IMR-90 (cell line): ENCODE measurements at regions not wholly inside any gene's neighbourhood (a gene's known extent, or its start where the extent isn't known, plus 50 kb on each side); places are given as distances from the start of the nearest gene placed in this dataset.

Experiments used
- ATAC-seq: fragments of 200-7000 bp; cut with Tn5 transposase; 2 replicates; pipeline ENCODE4 v1.9.1; 2020; ENCODE audit warnings: low read depth, mild to moderate bottlenecking, moderate library complexity
- BruUV-seq: library from RNA; stranded (reverse); fragments of 400-500 nt; replicated peaks from 2 replicates; lab custom pipeline; 2021; lab: Mats Ljungman, UMichigan
- CTCF ChIA-PET: fragments of 300-600 bp; formaldehyde crosslinking; extraction: SDS; loops from one replicate; lab custom pipeline; 2021; ENCODE audit warnings: antibody characterized with exemption; lab: Yijun Ruan, JAX
- POLR2A ChIA-PET: fragments of 300-600 bp; sonication (Branson Sonifier 250); formaldehyde crosslinking; loops from one replicate; lab custom pipeline; 2022; ENCODE audit warnings: antibody characterized with exemption; ENCODE audit not compliant: unreplicated experiment; lab: Charles Lee
- DNase-seq: peaks from one replicate; pipeline ENCODE4 v3.0.0; 2013
- H2AFZ ChIP-seq: replicated peaks from 2 replicates; pipeline ENCODE3; 2013; ENCODE audit warnings: low read length, mild to moderate bottlenecking; ENCODE audit not compliant: poor library complexity
- H2AK5ac ChIP-seq: 2 replicates; pipeline ENCODE4 v1.6.1; 2013; ENCODE audit warnings: low read depth, low read length, inconsistent platforms
- H2AK9ac ChIP-seq: replicated peaks from 2 replicates; pipeline ENCODE3; 2013; ENCODE audit warnings: mild to moderate bottlenecking, low read depth, low read length, moderate library complexity; ENCODE audit not compliant: poor library complexity
- H2BK120ac ChIP-seq: 2 replicates; pipeline ENCODE4 v1.6.1; 2013; ENCODE audit warnings: low read depth, low read length, inconsistent platforms
- H2BK15ac ChIP-seq: 3 replicates; pipeline ENCODE4 v1.6.1; 2013; ENCODE audit warnings: low read depth, low read length, inconsistent platforms
- H2BK20ac ChIP-seq: 2 replicates; pipeline ENCODE4 v1.6.1; 2013; ENCODE audit warnings: low read depth, mild to moderate bottlenecking, inconsistent platforms, low read length, moderate library complexity
- H2BK5ac ChIP-seq: 2 replicates; pipeline ENCODE4 v1.6.1; 2013; ENCODE audit warnings: mild to moderate bottlenecking, low read depth, low read length, inconsistent platforms; ENCODE audit not compliant: poor library complexity, severe bottlenecking
- H3K14ac ChIP-seq: replicated peaks from 2 replicates; pipeline ENCODE4 v1.6.1; 2013; ENCODE audit warnings: low read depth, low read length, inconsistent platforms
- H3K18ac ChIP-seq: 2 replicates; pipeline ENCODE4 v1.6.1; 2013; ENCODE audit warnings: low read depth, low read length, control low read depth
- H3K23ac ChIP-seq: 2 replicates; pipeline ENCODE4 v1.6.1; 2013; ENCODE audit warnings: low read depth, low read length, inconsistent platforms
- H3K27ac ChIP-seq: 2 replicates; pipeline ENCODE4 v1.5.1; 2013; ENCODE audit warnings: mild to moderate bottlenecking, control low read depth, low read length; ENCODE audit not compliant: insufficient read depth
- H3K27me3 ChIP-seq: 2 replicates; pipeline ENCODE4 v1.6.1; 2013; ENCODE audit warnings: low read length; ENCODE audit not compliant: control insufficient read depth, insufficient read depth
- H3K36me3 ChIP-seq: 2 replicates; pipeline ENCODE4 v1.6.1; 2013; ENCODE audit warnings: low read length, mixed read lengths; ENCODE audit not compliant: control insufficient read depth, insufficient read depth
- H3K4ac ChIP-seq: 2 replicates; pipeline ENCODE4 v1.6.1; 2013; ENCODE audit warnings: low read depth, low read length, inconsistent platforms
- H3K4me1 ChIP-seq: 2 replicates; pipeline ENCODE4 v1.6.1; 2013; ENCODE audit warnings: low read length, mixed read lengths; ENCODE audit not compliant: control insufficient read depth, insufficient read depth
- H3K4me2 ChIP-seq: 2 replicates; pipeline ENCODE4 v1.6.1; 2013; ENCODE audit warnings: low read depth, mild to moderate bottlenecking, control low read depth, low read length, moderate library complexity
- H3K4me3 ChIP-seq: 2 replicates; pipeline ENCODE4 v1.5.1; 2013; ENCODE audit warnings: low read depth, mild to moderate bottlenecking, control low read depth, low read length, moderate library complexity; ENCODE audit not compliant: insufficient read depth
- H3K56ac ChIP-seq: 2 replicates; pipeline ENCODE4 v1.6.1; 2013; ENCODE audit warnings: low read length, inconsistent platforms; ENCODE audit not compliant: insufficient read depth; ENCODE audit errors: extremely low read depth
- H3K79me1 ChIP-seq, 2 experiments: 2 replicates each; pipeline ENCODE4 v1.6.1; 2013; ENCODE audit warnings: low read length in 2 of 2, inconsistent platforms in 1 of 2, low read depth in 1 of 2
- H3K9ac ChIP-seq: 2 replicates; pipeline ENCODE4 v1.6.1; 2013; ENCODE audit warnings: low read depth, low read length, control low read depth
- H3K9me1 ChIP-seq: 2 replicates; pipeline ENCODE4 v1.6.1; 2013; ENCODE audit warnings: low read length, inconsistent platforms; ENCODE audit not compliant: insufficient read depth
- H3K9me3 ChIP-seq: 2 replicates; pipeline ENCODE4 v1.6.1; 2013; ENCODE audit warnings: low read length; ENCODE audit not compliant: control insufficient read depth, insufficient read depth
- H4K20me1 ChIP-seq: 2 replicates; pipeline ENCODE4 v1.6.1; 2013; ENCODE audit warnings: low read length, inconsistent platforms; ENCODE audit not compliant: insufficient read depth
- H4K5ac ChIP-seq: 2 replicates; pipeline ENCODE4 v1.6.1; 2013; ENCODE audit warnings: mild to moderate bottlenecking, low read depth, low read length, control low read depth
- H4K8ac ChIP-seq, 2 experiments: 2 replicates each; pipeline ENCODE4 v1.6.1; 2013; ENCODE audit warnings: low read depth in 2 of 2, low read length in 2 of 2, control low read depth in 1 of 2, inconsistent platforms in 1 of 2
- H4K91ac ChIP-seq: 2 replicates; pipeline ENCODE4 v1.6.1; 2013; ENCODE audit warnings: low read depth, low read length, inconsistent platforms; ENCODE audit not compliant: insufficient read depth
- BHLHE40 ChIP-seq: fragments of 150-350 bp; IDR thresholded peaks from 2 replicates; pipeline ENCODE4 v1.6.1; 2016; ENCODE audit warnings: mild to moderate bottlenecking, low read depth, low read length
- CEBPB ChIP-seq: IDR thresholded peaks from 2 replicates; pipeline ENCODE4 v1.6.1; 2012; ENCODE audit warnings: low read depth, low read length, improper control_type of control experiment
- CHD1 ChIP-seq: IDR thresholded peaks from 2 replicates; pipeline ENCODE4 v1.6.1; 2012; ENCODE audit warnings: low read depth, low read length, improper control_type of control experiment
- CTCF ChIP-seq: conservative IDR thresholded peaks from 2 replicates; pipeline ENCODE4 v1.5.1; 2012; ENCODE audit warnings: mild to moderate bottlenecking, low read depth, low read length, improper control_type of control experiment
- ELK1 ChIP-seq: fragments of 150-350 bp; IDR thresholded peaks from 2 replicates; pipeline ENCODE4 v1.6.1; 2016; ENCODE audit warnings: low read depth, mild to moderate bottlenecking, low read length, moderate library complexity, borderline replicate concordance
- FOS ChIP-seq: fragments of 150-350 bp; IDR thresholded peaks from 2 replicates; pipeline ENCODE4 v1.6.1; 2016; ENCODE audit warnings: low read depth, low read length
- MAZ ChIP-seq: IDR thresholded peaks from 2 replicates; pipeline ENCODE4 v1.6.1; 2012; ENCODE audit warnings: low read depth, mild to moderate bottlenecking, low read length, improper control_type of control experiment, moderate library complexity, borderline replicate concordance
- MXI1 ChIP-seq: IDR thresholded peaks from 2 replicates; pipeline ENCODE4 v1.6.1; 2012; ENCODE audit warnings: low read depth, mild to moderate bottlenecking, low read length, moderate library complexity, borderline replicate concordance
- NFE2L2 ChIP-seq: fragments of 150-350 bp; IDR thresholded peaks from 2 replicates; pipeline ENCODE4 v1.6.1; 2016; ENCODE audit warnings: low read depth, mild to moderate bottlenecking, low read length
- POLR2A ChIP-seq: IDR thresholded peaks from 2 replicates; pipeline ENCODE4 v1.6.1; 2012; ENCODE audit warnings: mild to moderate bottlenecking, low read depth, low read length
- RAD21 ChIP-seq: IDR thresholded peaks from 2 replicates; pipeline ENCODE4 v1.6.1; 2012; ENCODE audit warnings: low read length, improper control_type of control experiment
- RCOR1 ChIP-seq: IDR thresholded peaks from 2 replicates; pipeline ENCODE4 v1.6.1; 2012; ENCODE audit warnings: mild to moderate bottlenecking, low read length, improper control_type of control experiment; ENCODE audit not compliant: insufficient replicate concordance
- RFX5 ChIP-seq: IDR thresholded peaks from 2 replicates; pipeline ENCODE4 v1.8.0; 2012; ENCODE audit warnings: low read depth, mild to moderate bottlenecking, low read length, moderate library complexity
- SMC3 ChIP-seq: fragments of 150-350 bp; IDR thresholded peaks from 2 replicates; pipeline ENCODE4 v1.6.1; 2016; ENCODE audit warnings: low read depth, mild to moderate bottlenecking, antibody characterized with exemption, low read length, moderate library complexity
- USF2 ChIP-seq: fragments of 150-350 bp; IDR thresholded peaks from 2 replicates; pipeline ENCODE4 v1.6.1; 2017; ENCODE audit warnings: mild to moderate bottlenecking, antibody characterized with exemption, low read length, low read depth
- WGBS, 2 experiments: methylation state at CpG; one replicate each; pipeline versions ENCODE4 v1.1.5 to v1.1.7; 2013; ENCODE audit warnings: missing lambda C conversion rate in 2 of 2; ENCODE audit not compliant: insufficient read length in 1 of 2; ENCODE audit errors: extremely low coverage in 2 of 2; 5-methylcytosine and 5-hydroxymethylcytosine counted together
- dilution Hi-C: fragments of 300-500 bp; cut with HindIII; formaldehyde crosslinking; loops from one replicate; pipeline ENCODE4 v1.14.3; 2018; ENCODE audit warnings: low sequenced_read_pairs; ENCODE audit not compliant: unreplicated experiment
- in situ Hi-C: fragments of 300-500 bp; cut with MboI; formaldehyde crosslinking; loops from 3 replicates; pipeline ENCODE4 v1.14.3; 2019; ENCODE audit warnings: low sequenced_read_pairs, inconsistent platforms, mixed read lengths
- intact Hi-C: fragments of 100-400 bp; cut with micrococcal nuclease; formaldehyde crosslinking; loops from 2 replicates; pipeline ENCODE4 v1.10.0; 2022

- no peaks in the 10 kb centered on the region for H3K36me3 ChIP-seq
- no peak overlapping the region; the same call in 1 of the 2 replicates for H3K4ac ChIP-seq
- H2AFZ ChIP-seq = no peak overlapping the region
- no peaks in the 10 kb centered on the region for H3K9me3 ChIP-seq
- H3K27ac ChIP-seq = no peak overlapping the region
- H2BK120ac ChIP-seq = no peak overlapping the region; the same call in 1 of the 2 replicates
- CTCF ChIA-PET = no interaction called here
- H4K8ac ChIP-seq = no peak overlapping the region
- H2AK5ac ChIP-seq = peak overlapping the region; percentile 50
- no peak overlapping the region for H3K4me2 ChIP-seq
- H3K9me1 ChIP-seq = 0 out of 2 replicates have a peak, but pooled peaks cover 4% of the 10 kb centered on the region
- no peak overlapping the region for H3K23ac ChIP-seq
- H2BK20ac ChIP-seq = peak overlapping the region; percentile 24; the same call in 1 of the 2 replicates
- in situ Hi-C loops (no loop called here), dilution Hi-C loops (no loop called here), intact Hi-C loops (no loop called here)
- no peak overlapping the region for H3K9ac ChIP-seq
- H4K91ac ChIP-seq = no peak overlapping the region
- POLR2A ChIA-PET = no interaction called here
- H3K27me3 ChIP-seq = no peaks in the 10 kb centered on the region
- no peak overlapping the region for H3K56ac ChIP-seq
- H2BK15ac ChIP-seq = peak overlapping the region; percentile 24; the same call in 2 of the 3 replicates
- DNase-seq (no peak), ATAC-seq (no peak)
- TF ChIP-seq FOS = no peak
- no peak for TF ChIP-seq BHLHE40
- TF ChIP-seq RAD21 = no peak
- TF ChIP-seq CEBPB = no peak
- TF ChIP-seq NFE2L2 = no peak
- TF ChIP-seq MXI1 = no peak
- no peak for TF ChIP-seq ELK1
- no peak for TF ChIP-seq MAZ
- no peak for TF ChIP-seq RFX5
- TF ChIP-seq POLR2A = no peak
- TF ChIP-seq CHD1 = no peak
- no peak for TF ChIP-seq USF2
- no peak for TF ChIP-seq SMC3
- TF ChIP-seq CTCF = no peak
- TF ChIP-seq RCOR1 = no peak
- BruUV-seq = no TSS peak
- no peak overlapping the region for H4K5ac ChIP-seq
- no peak overlapping the region for H3K14ac ChIP-seq
- H2AK9ac ChIP-seq = no peak overlapping the region
- 100% methylated on average over 1 of the region's 2 CpGs; no CpG with 5 or more reads in 1 of the 2 experiments for WGBS, 2 experiments
- peaks cover 0 to under 1% of the 10 kb centered on the region in 2 experiments; a peak in 2 of 4 replicates for H3K79me1 ChIP-seq
- H2BK5ac ChIP-seq = no peak overlapping the region
- no peaks in the 10 kb centered on the region for H4K20me1 ChIP-seq
- no peak overlapping the region for H3K18ac ChIP-seq
- no peak overlapping the region for H3K4me3 ChIP-seq
- peaks cover 2% of the 10 kb centered on the region for H3K4me1 ChIP-seq
These were observed 139.3 kb downstream of the CHIC2 start for GRCh38 chr4:53925050-53925605.
